Heart right ventricle (tissue), 16 donors: ENCODE measurements at regions not wholly inside any gene's neighbourhood (a gene's known extent, or its start where the extent isn't known, plus 50 kb on each side); places are given as distances from the start of the nearest gene placed in this dataset.

Source experiments
- ATAC-seq, 8 donors: fragments of 200-7000 bp; cut with Tn5 transposase; one replicate each; pipeline ENCODE4 v1.9.1; 2020; ENCODE audit warnings: mild to moderate bottlenecking in 8 of 8, moderate library complexity in 8 of 8, moderate number of reproducible peaks in 1 of 8
- DNase-seq, 2 donors: peaks; one replicate each; pipeline ENCODE4 v3.0.0-alpha.2; 2020
- H3K27ac ChIP-seq, 10 donors: fragments of 200-600 bp; sonication (generic) in 2 of 10; one replicate each; pipeline versions ENCODE4 v1.5.0 to v1.8.0; 2020 to 2022; ENCODE audit warnings: mild to moderate bottlenecking in 3 of 10
- H3K27me3 ChIP-seq, 7 donors: fragments of 200-600 bp; one replicate each; pipeline ENCODE4 v1.8.0; 2021 to 2022; ENCODE audit warnings: mild to moderate bottlenecking in 2 of 7
- H3K36me3 ChIP-seq, 9 donors: fragments of 200-600 bp; sonication (generic) in 1 of 9; one replicate each; pipeline versions ENCODE4 v1.5.0 to v1.8.0; 2020 to 2022; ENCODE audit warnings: mild to moderate bottlenecking in 2 of 9
- H3K4me1 ChIP-seq, 9 donors: fragments of 200-600 bp; sonication (generic) in 1 of 9; one replicate each; pipeline versions ENCODE4 v1.5.0 to v1.8.0; 2020 to 2022; ENCODE audit warnings: mild to moderate bottlenecking in 4 of 9
- H3K4me3 ChIP-seq, 10 donors: fragments of 200-600 bp; sonication (generic) in 2 of 10; one replicate each; pipeline versions ENCODE4 v1.5.0 to v1.8.0; 2020 to 2022; ENCODE audit warnings: mild to moderate bottlenecking in 7 of 10, moderate library complexity in 2 of 10
- H3K9me3 ChIP-seq, 11 donors: fragments of 200-600 bp in 10 of 11; sonication (generic) in 2 of 11; one replicate each; pipeline versions ENCODE4 v1.5.0 to v1.8.0; 2013 to 2022; ENCODE audit warnings: mild to moderate bottlenecking in 2 of 11, control low read depth in 1 of 11, moderate library complexity in 1 of 11
- WGBS, 2 donors: extraction: QIAGEN DNeasy Blood & Tissue Kit; methylation state at CpG; one replicate each; pipeline ENCODE4 v1.1.7; 2013; ENCODE audit warnings: inconsistent platforms in 1 of 2; 5-methylcytosine and 5-hydroxymethylcytosine counted together
- intact Hi-C, 10 donors: fragments of 100-400 bp; cut with DNase I; formaldehyde crosslinking; loops; one replicate each; pipeline versions ENCODE4 v1.11.1 to v1.14.2; 2022
- TF ChIP-seq, protein P1 (sequence below), 9 donors: fragments of 200-600 bp; sonication (generic) in 2 of 9; IDR thresholded peaks; one replicate each; pipeline versions ENCODE4 v1.5.0 to v1.8.0; 2021 to 2022; ENCODE audit warnings: antibody characterized with exemption in 9 of 9, mild to moderate bottlenecking in 5 of 9, moderate library complexity in 1 of 9
- donor health status: Arrhythmogenic right ventricular cardiomyopathy.
- donor health status: ischemic (EF 13 %, LVEDD 7.1; RV severe dilation, severe dysfunction).
- donor health status: healthy with polysubstance abuse.
- donor health status: DM: no; HTN: yes; CAD: no.
- donor health status: DM: no; HTN: no; CAD: no.
- donor health status: ischemic (EF 25% LVEDD 6.9; RV normal size, moderate dysfunction).
- donor health status: ischemic (EF 25% LVEDD 5.7; RV mildly dilated, moderate dysfunction).
- donor health status: healthy.
- donor health status: DM: yes; HTN: yes; CAD: no.
- donor health status: Ischemic cardiomyopathy.
- donor health status: ischemic (EF 35%, LVEDD 5.7; RV mildly dilated, moderate dysfunction).
- donor health status: nonischemic (EF 11% LVEDD 7.7; RV severe dilation, severe dysfunction).
- donor health status: DM: yes; HTN: yes; CAD: no.
- donor health status: PGD.
- donor health status: ischemic (EF 29% LVEDD 5.4; RV normal size, mild dysfunction).
- donor health status: nonischemic (EF 23%, LVEDD 6.1; RV moderate dilation, normal function).

DNA sequence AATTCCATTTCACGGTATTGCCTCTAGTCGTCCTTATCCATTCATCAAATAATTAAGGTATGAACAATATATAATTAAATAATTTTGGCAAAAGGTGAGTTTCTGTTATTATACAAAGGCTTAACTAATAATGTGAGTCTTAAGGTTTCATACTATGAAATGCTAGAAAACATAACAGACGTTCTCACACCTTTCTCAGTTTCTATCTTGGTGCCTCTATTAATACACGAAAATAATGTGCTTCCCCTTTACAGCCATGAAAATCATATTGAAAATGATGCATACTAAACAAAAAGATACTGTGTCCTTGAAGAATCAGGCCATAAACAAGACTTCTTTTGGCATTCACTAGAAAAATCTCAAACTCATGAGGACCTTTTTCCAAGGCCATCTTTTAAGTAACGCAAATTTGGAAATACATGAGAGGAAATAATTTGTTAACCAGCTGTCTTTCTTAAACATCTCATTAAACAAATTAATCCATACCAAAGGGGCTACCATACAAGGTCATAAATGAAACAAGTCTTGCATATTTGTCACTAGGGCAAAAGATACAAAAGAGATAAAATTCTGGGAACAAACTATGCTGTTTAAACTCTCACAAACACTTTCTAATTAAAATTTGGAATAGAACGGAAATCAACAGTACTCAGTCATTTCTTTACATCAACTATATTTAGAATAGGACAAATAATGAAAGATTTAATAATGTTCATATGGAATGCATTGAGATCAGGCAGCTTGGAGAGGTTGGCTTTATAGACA is 53.9 kb upstream of the CAV2 start:
- Histone ChIP-seq H3K4me1 (peaks cover 7 to 82% (median 31%) of the 10 kb centered on the region in 9 donors), H3K36me3 (no peaks in the 10 kb centered on the region), H3K27ac (peak overlapping the region in 3 of 10 donors; percentile 0 to 45 (median 30)), H3K27me3 (no peaks in the 10 kb centered on the region), H3K4me3 (no peak overlapping the region), H3K9me3 (no peaks in the 10 kb centered on the region)
- ATAC-seq (no peak), DNase-seq (no peak)
- intact Hi-C loops: loop anchor here in 6 of 10 donors (5.0 to 10.0 kb wide), 8 partner anchors 49 to 181 kb away; partner anchors contain the start of gene CAV2 (in 4 of the 6)
- 78 to 84% methylated on average over 6 of the region's 6 CpGs for WGBS, 2 donors
- TF ChIP-seq, protein P1, sequence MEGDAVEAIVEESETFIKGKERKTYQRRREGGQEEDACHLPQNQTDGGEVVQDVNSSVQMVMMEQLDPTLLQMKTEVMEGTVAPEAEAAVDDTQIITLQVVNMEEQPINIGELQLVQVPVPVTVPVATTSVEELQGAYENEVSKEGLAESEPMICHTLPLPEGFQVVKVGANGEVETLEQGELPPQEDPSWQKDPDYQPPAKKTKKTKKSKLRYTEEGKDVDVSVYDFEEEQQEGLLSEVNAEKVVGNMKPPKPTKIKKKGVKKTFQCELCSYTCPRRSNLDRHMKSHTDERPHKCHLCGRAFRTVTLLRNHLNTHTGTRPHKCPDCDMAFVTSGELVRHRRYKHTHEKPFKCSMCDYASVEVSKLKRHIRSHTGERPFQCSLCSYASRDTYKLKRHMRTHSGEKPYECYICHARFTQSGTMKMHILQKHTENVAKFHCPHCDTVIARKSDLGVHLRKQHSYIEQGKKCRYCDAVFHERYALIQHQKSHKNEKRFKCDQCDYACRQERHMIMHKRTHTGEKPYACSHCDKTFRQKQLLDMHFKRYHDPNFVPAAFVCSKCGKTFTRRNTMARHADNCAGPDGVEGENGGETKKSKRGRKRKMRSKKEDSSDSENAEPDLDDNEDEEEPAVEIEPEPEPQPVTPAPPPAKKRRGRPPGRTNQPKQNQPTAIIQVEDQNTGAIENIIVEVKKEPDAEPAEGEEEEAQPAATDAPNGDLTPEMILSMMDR (IDR thresholded peaks at IDR 0.05): no peak

DNA sequence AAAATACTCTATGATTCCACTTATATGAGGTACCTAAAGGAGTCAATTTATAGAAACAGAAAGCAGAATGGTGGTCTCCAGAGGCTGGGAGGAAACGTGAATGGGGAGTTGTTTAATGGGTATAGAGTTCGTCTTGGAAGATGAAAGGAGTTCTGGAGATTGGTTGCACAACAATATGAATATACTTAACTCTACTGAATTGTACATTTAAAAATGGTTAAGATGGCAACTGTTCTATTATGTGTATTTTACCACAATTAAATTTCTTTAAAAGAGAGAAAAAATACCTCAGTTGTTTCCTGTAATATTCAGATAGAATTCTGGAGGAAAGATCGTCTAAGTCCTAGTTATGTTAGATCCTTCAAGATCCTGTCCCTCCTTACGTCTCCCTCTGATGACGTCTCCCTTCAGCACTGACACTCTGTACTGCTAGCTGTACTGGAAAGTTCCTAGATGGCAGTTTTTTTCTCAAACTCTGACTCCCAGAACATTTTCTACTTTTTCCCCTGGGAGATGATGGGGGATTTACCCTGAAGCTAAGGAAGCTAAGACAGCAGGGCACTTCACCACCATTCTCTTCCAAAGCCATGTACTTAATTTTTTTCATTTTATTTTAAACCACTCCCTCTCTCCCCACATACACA is 53.2 kb upstream of the CAV2 start:
- TF ChIP-seq, protein P1 (IDR thresholded peaks at IDR 0.05): no peak
- WGBS, 2 donors: 68 to 69% methylated on average over 5 of the region's 5 CpGs
- Histone ChIP-seq H3K36me3 (no peaks in the 10 kb centered on the region), H3K4me1 (peaks cover under 1 to 75% (median 24%) of the 10 kb centered on the region in 9 donors), H3K27me3 (no peaks in the 10 kb centered on the region), H3K9me3 (no peaks in the 10 kb centered on the region), H3K4me3 (no peak overlapping the region), H3K27ac (peak overlapping the region in 3 of 10 donors; percentile 0 to 45 (median 30))
- no peak for DNase-seq
- ATAC-seq: peak in 4 of 8 donors; percentile 38 to 59 (median 53)
- intact Hi-C loops: loop anchor here in 6 of 10 donors (5.0 to 10.0 kb wide), 8 partner anchors 48 to 182 kb away; partner anchors contain the start of gene CAV2 (in 4 of the 6)

DNA sequence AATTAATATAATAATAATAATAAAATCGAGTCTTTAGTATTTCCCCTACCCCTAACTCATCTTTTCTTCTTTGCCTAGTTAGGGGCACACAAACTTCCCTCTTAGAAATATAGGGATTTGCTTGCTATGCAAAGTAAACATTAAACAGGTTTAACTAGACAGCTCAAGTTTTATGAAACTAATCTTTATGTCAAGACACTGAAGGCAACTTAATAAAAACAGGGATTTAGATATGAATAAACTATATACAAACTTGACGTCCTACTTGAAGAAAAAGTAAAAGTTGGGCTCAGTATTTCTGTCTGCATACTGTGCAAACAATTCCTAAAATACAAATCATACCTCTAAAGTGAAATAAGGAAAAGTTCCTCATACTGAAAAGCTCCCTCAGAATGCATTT is 52.1 kb upstream of the CAV2 start:
- DNase-seq (no peak), ATAC-seq (no peak)
- TF ChIP-seq, protein P1 (IDR thresholded peaks at IDR 0.05): no peak
- H3K27ac ChIP-seq: peak overlapping the region in 4 of 10 donors; percentile 0 to 71 (median 64)
- 88% methylated on average over 2 of the region's 2 CpGs for WGBS, 2 donors
- no peaks in the 10 kb centered on the region for H3K27me3 ChIP-seq
- H3K9me3 ChIP-seq: no peaks in the 10 kb centered on the region
- intact Hi-C loops: loop anchor here in 6 of 10 donors (5.0 to 10.0 kb wide), 8 partner anchors 47 to 183 kb away; partner anchors contain the start of gene CAV2 (in 4 of the 6)
- no peaks in the 10 kb centered on the region for H3K36me3 ChIP-seq
- H3K4me1 ChIP-seq: peaks cover 0 to 64% (median 16%) of the 10 kb centered on the region in 9 donors
- no peak overlapping the region for H3K4me3 ChIP-seq
